GM18520 (cell line): ENCODE measurements at regions not wholly inside any gene's neighbourhood (a gene's known extent, or its start where the extent isn't known, plus 50 kb on each side); places are given as distances from the start of the nearest gene placed in this dataset.
"Not testable (repeated sequence)": the region's sequence is repeated elsewhere in the genome, so short reads cannot be mapped to it uniquely, and the experiment has no call there.

Source experiments
- ATAC-seq: cut with Tn5 transposase; IDR thresholded peaks from one replicate; pipeline ENCODE4 v1.9.1; 2021; ENCODE audit not compliant: unreplicated experiment

DNA sequence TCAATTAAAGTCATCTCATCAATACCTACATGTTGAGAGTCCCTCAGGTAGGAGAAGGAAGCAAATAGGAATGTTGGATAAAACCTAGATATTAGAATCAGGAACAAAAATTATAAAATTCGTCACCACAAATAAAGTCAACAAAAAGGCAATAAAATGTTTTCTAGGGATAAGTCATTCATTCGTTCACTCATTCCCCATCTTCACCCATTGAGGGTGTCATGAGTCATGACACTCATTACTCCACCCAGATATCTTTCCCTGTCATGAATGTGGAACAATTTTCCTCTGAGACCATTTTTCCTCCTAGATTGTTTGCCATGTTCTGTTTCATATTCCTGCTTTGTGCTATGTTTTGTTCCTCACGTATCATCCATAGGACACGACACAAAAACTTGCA is 50.9 kb upstream of the OLIG3 start:
- ATAC-seq, result no peak

DNA sequence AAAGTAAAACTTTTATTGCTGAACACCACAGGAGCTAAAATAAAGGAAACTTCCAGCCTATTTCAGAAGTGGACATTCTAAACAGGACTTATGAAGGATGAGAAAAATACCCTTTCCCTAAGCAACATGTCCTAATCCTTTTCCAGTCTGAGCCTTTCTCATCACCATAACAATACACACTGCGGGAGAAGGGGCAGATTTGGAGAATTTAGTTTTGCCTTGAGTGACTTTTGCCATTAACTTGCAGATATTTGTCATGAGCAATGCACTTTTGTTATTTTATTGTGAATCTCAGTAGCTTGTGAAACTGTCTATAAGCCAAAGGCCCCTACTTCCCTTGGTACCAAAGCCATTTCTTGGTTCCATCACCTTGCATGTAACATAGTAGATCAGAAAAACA is 53.0 kb upstream of the OLIG3 start:
- no peak for ATAC-seq

DNA sequence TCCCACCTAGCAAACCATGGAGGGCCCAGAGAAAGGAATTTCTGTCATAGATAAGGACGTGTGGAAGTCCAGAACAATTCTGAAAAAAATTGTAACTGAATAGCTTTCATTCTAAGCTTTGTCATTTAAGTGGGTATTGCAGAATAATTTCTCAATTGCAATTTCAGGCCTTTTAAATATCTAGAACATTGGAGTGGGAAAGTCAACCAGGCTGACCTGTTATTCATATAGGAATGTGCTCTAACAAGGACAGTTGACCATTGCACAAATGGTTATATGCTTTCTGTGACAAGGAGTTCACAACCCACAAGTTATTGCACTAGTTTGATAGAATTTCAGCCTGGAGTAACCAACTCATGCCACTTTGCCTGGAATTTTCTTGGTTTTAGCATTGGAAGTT is 53.4 kb upstream of the OLIG3 start:
- ATAC-seq, result no peak

DNA sequence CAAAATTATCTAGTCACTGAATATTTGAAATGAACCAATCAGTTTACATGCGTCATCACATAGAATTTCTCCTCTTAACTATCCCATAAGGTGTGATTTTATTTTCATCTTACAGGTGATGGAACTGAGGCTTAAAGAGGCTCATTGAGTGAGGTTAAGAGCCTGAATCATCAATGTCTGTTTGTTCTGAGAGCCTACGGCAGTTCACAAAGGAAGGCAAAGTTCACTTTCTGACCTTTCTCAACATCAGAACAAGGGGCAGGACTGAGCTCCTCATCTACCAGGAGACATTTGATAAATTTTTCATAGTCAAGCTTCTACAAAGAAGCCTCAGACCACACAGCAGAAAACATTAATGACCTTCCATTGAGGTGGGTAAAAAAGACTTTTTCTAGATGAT is 54.9 kb upstream of the OLIG3 start:
- ATAC-seq, result no peak

DNA sequence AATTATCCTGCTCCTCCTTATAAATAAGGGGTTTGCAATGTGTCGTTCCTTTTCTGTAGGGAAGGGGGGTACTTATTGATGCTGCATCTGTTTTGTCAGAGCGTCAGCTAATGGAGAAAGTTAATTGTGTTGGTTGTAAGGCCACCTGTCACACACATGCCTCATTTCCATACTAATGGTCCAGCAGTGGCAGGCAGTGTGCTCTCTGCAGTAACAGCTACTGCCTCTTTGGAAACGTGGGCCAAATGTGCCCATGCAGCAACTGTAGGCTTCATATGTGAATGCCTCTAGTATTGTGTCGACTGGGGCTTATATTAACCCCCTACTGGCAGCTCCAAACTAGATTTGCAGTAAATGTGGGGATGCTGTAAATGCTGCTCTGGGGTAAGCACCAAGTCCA is 56.3 kb upstream of the OLIG3 start:
- no peak for ATAC-seq

DNA sequence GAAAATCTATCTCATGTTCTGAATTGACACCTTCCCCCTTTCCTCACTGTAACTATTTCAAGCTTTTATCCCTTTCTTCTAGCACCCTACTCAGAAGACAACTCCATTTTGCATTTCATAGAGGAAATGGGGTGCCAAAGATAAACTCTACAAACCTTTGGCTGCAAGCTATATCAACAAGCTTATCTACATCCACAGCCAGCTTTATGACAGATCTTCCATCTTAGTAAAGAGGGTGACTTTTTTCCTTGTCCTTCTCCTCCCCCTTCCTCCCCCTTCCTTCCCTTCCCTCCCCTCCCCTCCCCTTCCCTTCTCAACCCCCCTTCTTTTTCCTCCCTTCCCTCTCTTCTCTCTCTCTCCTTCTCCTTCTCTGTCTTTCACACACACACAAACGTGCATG is 58.0 kb upstream of the OLIG3 start:
- no peak for ATAC-seq

DNA sequence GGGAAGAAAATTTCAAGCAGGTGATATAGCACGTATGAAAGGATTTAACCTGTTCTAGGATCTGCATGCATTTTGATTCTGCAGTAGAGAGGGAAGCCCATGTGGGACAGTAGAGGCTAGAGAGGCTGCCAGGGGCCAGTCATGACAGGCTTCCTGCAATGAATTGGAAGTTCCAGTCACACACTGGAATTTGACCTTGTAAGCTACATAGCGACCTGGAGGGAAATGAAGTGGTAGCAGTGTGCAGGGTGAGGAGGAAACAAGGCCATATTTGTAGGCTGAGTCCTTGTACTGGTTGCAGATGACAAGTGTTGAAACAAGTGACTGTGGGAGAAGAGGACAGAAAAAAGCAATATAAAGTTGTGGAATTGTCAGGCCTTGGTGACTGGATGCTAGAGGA is 58.6 kb upstream of the OLIG3 start:
- ATAC-seq, result no peak

DNA sequence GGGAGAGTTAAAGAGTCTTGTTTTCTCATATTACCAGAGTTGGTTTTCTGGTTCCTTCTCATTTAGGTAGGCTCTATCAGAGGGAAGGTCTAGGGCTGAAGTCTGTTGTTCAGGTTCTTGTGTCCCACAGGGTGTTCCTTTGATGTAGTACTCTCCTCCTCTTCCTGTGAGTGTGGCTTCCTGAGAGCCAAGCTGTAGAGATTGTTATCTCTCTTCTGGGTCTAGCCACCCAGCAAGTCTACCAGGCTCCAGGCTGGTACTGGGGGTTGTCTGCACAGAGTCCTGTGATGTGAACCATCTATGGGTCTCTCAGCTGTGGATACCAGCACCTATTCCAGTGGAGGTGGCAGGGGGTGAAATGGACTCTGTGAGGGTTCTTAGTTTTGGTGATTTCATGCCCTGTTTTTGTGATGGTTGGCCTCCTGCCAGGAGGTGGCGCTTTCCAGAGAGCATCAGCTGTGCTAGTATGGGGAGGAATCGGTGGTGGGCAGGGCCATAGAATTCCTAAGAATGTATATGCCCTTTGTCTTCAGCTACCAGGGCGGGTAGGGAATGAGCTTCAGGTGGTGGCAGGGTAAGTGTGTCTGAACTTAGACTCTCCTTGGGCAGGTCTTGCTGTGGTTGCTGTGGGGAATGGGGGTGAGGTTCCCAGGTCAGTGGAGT is 65.5 kb upstream of the OLIG3 start:
- ATAC-seq, result not testable (repeated sequence)

DNA sequence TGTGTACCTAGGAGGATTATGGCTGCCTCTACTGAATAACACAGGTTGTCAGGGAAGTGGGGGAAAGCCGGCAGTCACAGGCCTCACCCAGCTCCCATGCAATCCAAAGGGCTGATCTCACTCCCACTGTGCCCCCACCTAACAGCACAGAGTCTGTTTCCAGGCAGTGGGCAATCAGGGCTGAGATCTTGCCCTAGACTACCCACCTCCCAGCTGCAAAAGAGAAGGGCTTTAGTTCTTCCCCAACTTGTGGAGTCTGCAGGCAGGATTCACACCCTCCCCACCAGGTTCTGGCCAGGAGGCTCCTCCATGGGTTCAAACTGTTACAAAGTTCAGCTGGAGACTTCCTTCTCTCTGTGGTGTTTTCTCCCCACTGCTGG is 66.0 kb upstream of the OLIG3 start:
- ATAC-seq, result no peak

DNA sequence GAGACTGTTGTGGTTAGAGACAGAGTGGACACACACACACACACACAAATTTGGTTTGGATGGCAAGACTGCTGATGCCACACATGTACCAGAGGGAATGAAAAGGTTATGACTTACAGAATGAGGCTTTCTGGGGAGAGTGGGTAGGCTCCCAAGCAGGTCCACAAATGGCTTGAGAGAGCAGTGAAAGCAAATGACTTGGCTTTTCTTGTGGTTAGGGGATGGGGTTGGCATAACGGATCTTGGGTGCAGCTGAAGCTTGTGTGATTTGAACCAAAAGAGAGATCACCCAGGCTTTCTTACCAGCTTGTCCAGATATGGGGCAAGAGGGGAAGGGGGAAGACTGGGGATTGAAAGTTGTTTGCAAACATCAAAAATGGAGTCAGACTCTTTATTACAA is 73.9 kb upstream of the OLIG3 start:
- ATAC-seq, result no peak

DNA sequence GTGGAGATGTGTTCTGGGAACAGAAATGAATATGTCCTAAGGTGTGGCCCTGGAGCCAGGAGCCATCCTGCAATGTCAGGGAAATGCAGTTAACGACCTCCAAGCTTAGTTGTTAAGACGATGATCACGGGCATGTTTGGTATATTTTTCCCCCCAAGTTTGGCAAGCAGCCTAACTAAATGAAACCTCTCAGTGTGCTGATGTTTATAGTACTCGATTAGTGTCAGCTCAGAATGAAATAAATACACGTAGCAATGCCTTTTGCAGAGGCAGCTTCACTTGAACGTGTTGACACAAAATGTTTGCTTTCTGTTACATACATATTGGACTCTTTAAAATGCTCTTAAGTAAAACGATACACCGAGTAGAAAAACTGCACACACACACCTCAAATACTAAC is 76.2 kb upstream of the OLIG3 start:
- no peak for ATAC-seq

DNA sequence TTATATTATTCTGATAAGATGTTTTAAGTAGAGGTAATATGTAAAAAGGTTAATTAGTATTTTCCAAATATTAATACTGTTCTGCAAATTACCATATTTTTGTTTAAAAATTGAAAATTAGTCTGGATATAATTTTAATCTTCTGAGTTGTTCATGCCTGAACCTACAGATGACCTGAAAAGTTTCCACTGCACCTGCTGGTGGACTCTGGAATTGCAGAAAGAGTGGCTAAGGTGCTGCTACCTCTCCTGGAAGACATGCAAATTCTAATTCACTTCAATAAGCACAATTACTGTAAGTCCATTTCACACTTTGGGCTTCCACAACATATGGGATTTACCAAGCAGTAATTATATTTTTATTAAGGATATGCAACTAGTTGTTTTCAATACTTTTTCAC is 77.7 kb upstream of the OLIG3 start:
- ATAC-seq, result no peak

DNA sequence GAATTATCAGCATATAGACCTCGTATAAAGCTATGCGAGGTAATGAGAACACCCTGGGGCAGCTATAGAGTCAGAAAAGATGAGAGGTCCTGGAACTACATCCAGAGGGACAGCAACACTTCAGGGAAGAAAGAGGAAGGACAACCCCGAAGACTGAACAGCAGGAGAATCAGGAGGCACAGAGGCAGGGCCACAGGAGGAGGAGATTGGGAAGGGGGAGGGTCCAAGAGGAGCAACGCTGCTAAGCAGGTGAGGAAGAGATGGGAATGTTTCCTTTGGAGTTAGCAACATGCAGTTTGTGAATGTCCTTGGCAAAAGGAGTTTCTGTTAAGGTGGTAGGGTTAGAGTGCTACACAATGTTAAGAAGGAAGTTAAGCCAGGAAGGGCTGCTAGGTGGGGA is 79.5 kb upstream of the OLIG3 start:
- ATAC-seq, result no peak

DNA sequence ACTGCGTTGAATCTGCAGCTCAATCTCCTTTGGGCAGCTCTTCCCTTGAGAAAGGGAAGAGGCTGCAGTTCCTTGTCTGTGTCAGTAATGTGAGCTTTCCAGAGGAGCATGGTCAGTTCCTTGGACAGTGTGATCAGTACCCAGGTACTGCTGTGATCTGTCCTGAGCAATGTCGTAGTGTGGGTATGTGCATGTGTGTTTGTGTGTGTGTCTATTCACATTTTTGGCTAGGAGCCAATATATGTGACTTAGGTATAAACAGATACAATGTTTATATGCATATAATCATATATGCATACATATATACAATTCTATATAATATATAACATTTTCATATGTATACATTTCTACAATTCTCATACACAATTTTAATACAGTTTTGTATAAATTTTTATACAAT is 85.4 kb upstream of the OLIG3 start:
- no peak for ATAC-seq

DNA sequence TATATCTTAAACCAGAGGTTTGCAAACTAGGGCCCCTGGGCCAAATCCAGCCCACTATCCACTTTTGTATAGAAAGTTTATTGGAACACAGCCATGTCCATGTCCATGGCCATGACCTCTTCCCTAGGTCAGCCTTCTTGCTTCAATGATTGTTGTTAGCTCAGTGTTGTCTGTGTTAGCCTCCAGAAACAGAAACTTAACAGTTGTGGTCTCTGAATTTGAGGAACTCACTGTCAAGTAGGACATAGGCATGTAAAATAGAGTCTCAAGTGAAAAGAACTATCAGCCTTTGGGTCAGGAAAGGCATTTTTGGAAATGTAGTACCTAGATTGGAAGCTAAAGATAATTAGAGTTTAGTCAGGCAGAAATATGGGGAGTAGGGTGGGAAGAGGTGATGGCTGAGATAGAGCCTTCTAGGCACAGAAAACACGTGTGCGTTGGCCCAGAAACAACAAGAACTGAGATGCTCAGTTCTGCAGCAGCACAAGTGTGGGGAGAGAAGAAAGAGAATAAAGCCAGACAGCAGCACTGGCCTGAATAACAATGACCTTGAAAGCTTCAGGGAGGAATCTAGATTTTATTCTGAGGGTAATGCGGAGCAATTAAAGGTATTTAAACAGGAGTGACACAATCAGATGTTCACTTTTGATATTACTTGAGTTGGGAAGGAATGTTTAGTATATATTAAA is 87.0 kb upstream of the OLIG3 start:
- no peak for ATAC-seq

DNA sequence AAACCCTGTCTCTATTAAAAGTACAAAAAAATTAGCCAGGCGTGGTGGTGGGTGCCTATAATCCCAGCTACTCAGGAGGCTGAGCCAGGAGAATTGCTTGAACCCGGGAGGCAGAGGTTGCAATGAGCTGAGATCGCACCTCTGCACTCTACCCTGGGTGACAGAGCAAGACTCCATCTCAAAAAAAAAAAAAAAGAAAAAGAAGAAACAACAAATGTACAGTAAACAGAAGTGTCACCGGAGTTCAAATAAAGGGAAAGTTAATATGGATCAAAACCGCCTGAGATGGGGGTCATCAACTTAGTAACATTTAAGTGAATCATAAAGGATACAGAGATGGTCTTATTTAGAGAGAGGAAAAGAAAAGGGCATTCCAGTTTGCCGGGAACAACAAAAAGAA is 89.3 kb upstream of the OLIG3 start:
- not testable (repeated sequence) for ATAC-seq

DNA sequence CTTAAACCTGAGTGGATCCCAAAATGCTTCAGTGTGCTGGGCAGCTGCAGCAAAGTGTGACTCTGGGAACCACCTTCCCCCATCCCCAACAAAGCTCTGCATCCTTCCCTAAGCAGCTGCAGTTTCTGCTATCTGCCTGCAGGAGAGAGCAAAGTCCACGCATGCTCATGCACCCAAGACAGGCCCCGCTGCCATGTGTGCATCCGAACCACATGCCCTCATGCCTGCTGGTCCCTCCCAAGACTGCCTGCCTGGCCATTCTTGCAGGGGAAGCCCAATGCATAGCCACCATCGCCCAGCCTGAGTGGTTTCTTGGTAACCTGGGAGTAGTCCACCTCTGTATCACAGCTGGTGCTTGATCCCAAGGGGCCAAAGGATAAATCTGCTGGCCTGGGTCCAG is 94.3 kb upstream of the OLIG3 start:
- ATAC-seq, result no peak

DNA sequence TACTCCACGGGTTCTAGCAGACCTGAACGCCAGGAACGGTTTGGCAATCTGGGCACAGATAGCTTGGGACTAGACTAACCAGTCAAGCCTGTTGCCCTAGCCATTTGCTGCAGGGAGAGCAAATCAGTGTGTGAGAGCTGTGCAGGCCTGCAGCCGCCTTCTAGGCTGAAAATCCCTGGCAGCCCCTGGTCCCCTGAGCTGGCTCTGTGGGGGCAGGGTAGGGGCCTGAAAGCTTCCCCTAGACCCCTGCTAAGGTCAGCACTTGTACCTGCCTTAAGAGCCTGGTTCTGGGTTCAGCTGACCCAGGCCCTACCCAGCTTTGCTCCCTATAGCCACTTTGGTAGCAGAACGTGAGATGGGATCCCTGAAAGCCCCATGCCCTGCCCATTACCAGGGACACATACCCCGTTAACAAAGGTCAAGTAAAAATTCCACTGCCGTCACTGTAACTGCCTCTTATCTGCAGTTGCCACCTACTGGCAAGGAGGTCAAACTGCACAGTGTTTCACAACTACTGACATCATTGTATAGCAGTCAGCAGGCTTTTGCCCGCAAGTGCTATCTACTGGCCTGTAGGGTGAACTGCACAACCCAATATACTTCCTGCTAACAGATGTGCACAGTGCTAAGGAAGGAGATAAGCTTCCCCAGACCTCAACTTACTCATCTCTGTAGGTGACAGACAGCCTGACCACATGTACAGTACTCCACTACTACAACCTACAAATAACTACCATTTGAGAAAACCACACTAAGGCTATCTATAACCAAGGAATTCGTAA is 95.1 kb upstream of the OLIG3 start:
- peak; percentile 99 for ATAC-seq

DNA sequence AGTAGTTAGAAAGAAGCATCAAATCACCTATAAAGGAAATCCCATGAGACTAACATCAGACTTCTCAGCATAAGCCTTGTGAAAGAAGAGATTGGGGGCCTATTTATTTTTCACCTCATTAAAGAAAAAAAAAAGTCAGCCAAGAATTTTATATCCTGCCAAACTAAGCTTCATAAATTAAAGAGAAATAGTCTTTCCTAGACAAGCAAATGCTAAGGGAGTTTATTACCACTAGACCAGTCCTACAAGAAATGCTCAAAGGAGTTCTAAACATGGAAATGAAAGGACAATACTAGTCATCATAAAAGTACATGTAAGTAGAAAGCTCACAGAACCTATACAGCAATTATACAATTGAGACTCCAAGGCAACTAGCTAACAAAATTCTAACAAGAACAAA is 96.5 kb upstream of the OLIG3 start:
- ATAC-seq, result no peak

DNA sequence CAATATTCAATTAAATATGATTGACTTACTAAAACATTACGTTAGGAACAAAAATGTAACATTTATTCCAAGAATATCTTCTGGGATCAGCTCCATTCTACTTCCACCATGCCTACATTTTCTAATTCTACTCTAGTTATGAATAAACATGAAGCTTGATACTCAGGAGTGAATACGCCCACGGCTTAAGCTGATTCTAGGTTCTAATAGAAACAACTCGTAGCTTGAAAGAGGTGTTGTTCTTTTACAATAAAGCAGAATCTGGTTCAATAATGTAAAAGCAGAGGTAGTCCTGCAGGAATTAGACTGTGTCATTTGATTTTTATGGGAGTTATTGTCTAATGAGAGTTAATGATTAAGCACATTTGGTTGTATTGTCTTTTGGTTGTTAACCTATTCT is 107.3 kb upstream of the OLIG3 start:
- no peak for ATAC-seq

DNA sequence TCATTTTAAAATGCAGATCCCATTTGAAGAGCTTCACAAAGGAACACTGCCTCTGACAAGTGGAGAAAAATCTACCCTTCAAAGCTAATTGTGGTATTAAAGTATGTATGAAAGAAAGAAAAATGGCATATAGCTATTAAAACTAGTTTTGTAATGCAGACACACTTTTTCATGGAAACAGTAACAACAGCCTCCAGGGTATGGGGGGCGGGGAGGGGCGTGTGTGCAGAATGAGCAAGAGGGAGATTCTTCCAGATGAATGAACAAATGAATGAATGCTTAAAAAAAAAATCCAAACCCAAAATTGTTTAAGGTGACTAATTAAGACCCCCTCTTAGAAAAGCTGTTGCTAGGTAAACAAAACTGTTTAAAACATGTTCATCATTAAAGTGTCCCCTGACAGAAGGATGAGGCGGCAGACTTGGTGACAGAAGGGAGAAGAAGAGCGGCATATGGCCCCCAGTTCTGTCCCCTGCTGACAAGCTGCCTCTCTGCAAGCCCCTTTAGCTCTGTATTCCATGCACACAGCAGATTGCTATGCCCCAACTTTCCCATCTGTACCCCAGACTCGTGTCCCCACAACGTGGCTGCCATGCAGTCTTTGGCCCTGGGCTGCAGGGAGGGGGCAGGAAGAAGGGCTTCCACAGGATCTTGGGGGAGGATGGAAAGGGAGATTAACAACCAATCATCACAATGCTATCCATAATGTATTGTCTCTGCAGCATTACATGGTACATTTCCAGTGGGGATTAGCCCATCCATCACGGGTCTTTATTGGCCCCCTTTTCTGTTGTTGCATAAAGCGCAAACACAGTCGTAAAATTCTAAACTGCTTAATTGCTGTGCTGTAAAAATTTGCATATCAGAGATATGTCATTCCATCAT is 108.4 kb upstream of the OLIG3 start:
- no peak for ATAC-seq
